GM12872 (cell line): ENCODE measurements at regions not wholly inside any gene's neighbourhood (a gene's known extent, or its start where the extent isn't known, plus 50 kb on each side); places are given as distances from the start of the nearest gene placed in this dataset.

Experiments used
- CTCF ChIP-seq: IDR thresholded peaks from 3 replicates; pipeline ENCODE4 v1.5.1; 2011; ENCODE audit warnings: low read depth, mild to moderate bottlenecking, low read length, moderate library complexity; ENCODE audit not compliant: insufficient read depth

- no peak for TF ChIP-seq CTCF
Measured at GRCh38 chr20:48155268-48155667, 370.0 kb upstream of the SULF2 start.

- TF ChIP-seq CTCF, result no peak
Measured at GRCh38 chr20:48154040-48154765, 368.9 kb upstream of the SULF2 start.

GRCh38 chr20:48153523-48153922 is 368.2 kb upstream of the SULF2 start:
- TF ChIP-seq CTCF, result no peak

GRCh38 chr20:48153103-48153502 is 367.8 kb upstream of the SULF2 start:
- TF ChIP-seq CTCF, result no peak

GRCh38 chr20:48150568-48150967 is 365.3 kb upstream of the SULF2 start:
- TF ChIP-seq CTCF, result no peak

GRCh38 chr20:48149902-48150301 is 364.6 kb upstream of the SULF2 start:
- TF ChIP-seq CTCF, result no peak

- TF ChIP-seq CTCF, result no peak
Measured at GRCh38 chr20:48148916-48149672, 363.8 kb upstream of the SULF2 start.
